OCI-LY3 (cell line): ENCODE measurements at regions not wholly inside any gene's neighbourhood (a gene's known extent, or its start where the extent isn't known, plus 50 kb on each side); places are given as distances from the start of the nearest gene placed in this dataset.
"Not testable (repeated sequence)": the region's sequence is repeated elsewhere in the genome, so short reads cannot be mapped to it uniquely, and the experiment has no call there.

Experiments used
- H2AFZ ChIP-seq: fragments of 200-600, 300-600 bp; shearing (Covaris generic); 2 replicates; pipeline ENCODE4 v1.6.0; 2014; ENCODE audit warnings: antibody characterized with exemption, low read depth, low read length
- H3K27ac ChIP-seq: fragments of 200-600, 300-600 bp; sonication (generic); 2 replicates; pipeline ENCODE4 v1.5.1; 2014; ENCODE audit warnings: mild to moderate bottlenecking, low read length, moderate library complexity, mixed read lengths
- H3K27me3 ChIP-seq: fragments of 200-600, 300-600 bp; sonication (generic); 2 replicates; pipeline ENCODE4 v1.6.1; 2014; ENCODE audit warnings: low read depth, low read length, mixed read lengths
- H3K36me3 ChIP-seq: fragments of 200-600, 300-600 bp; sonication (generic); replicated peaks from 2 replicates; pipeline ENCODE3; 2014; ENCODE audit warnings: low read depth, low read length, mixed read lengths
- H3K4me1 ChIP-seq: fragments of 300-600, 200-600 bp; sonication (generic); 2 replicates; pipeline ENCODE4 v1.6.1; 2014; ENCODE audit warnings: low read length, mixed read lengths
- H3K4me2 ChIP-seq: fragments of 200-600, 300-600 bp; sonication (generic); 2 replicates; pipeline ENCODE4 v1.6.1; 2014; ENCODE audit warnings: low read length, mixed read lengths
- H3K4me3 ChIP-seq: fragments of 300-600, 200-600 bp; sonication (generic); 2 replicates; pipeline ENCODE4 v1.5.1; 2014; ENCODE audit warnings: antibody characterized with exemption, mild to moderate bottlenecking, low read length, moderate library complexity
- H3K79me2 ChIP-seq: fragments of 300-600, 200-600 bp; shearing (Covaris generic); 2 replicates; pipeline ENCODE4 v1.6.1; 2014; ENCODE audit warnings: mild to moderate bottlenecking, low read length, mixed read lengths
- H3K9ac ChIP-seq: fragments of 300-600, 200-600 bp; shearing (Covaris generic); 2 replicates; pipeline ENCODE4 v1.6.0; 2014; ENCODE audit warnings: mild to moderate bottlenecking, low read length, moderate library complexity
- H3K9me3 ChIP-seq: fragments of 200-600, 300-600 bp; shearing (Covaris generic); 2 replicates; pipeline ENCODE4 v1.6.1; 2014; ENCODE audit warnings: low read length, mixed read lengths; ENCODE audit not compliant: insufficient read depth
- H4K20me1 ChIP-seq: fragments of 200-600, 300-600 bp; sonication (generic); 2 replicates; pipeline ENCODE4 v1.6.1; 2016; ENCODE audit warnings: low read length, mixed read lengths; ENCODE audit not compliant: insufficient read depth
- EZH2phosphoT487 ChIP-seq: fragments of 200-600 bp; shearing (Covaris generic); IDR thresholded peaks from 2 replicates; pipeline ENCODE4 v1.6.1; 2018; ENCODE audit warnings: antibody characterized with exemption, mixed run types, low read depth
- TF ChIP-seq, protein P1 (sequence below): fragments of 200-600, 300-600 bp; sonication (generic); IDR thresholded peaks from 2 replicates; pipeline ENCODE4 v1.5.1; 2014; ENCODE audit warnings: antibody characterized with exemption, low read length, low read depth

- H3K9me3 ChIP-seq, result no peaks in the 10 kb centered on the region
- no peaks in the 10 kb centered on the region for H3K79me2 ChIP-seq
- no peaks in the 10 kb centered on the region for H3K27me3 ChIP-seq
- TF ChIP-seq, protein P1, sequence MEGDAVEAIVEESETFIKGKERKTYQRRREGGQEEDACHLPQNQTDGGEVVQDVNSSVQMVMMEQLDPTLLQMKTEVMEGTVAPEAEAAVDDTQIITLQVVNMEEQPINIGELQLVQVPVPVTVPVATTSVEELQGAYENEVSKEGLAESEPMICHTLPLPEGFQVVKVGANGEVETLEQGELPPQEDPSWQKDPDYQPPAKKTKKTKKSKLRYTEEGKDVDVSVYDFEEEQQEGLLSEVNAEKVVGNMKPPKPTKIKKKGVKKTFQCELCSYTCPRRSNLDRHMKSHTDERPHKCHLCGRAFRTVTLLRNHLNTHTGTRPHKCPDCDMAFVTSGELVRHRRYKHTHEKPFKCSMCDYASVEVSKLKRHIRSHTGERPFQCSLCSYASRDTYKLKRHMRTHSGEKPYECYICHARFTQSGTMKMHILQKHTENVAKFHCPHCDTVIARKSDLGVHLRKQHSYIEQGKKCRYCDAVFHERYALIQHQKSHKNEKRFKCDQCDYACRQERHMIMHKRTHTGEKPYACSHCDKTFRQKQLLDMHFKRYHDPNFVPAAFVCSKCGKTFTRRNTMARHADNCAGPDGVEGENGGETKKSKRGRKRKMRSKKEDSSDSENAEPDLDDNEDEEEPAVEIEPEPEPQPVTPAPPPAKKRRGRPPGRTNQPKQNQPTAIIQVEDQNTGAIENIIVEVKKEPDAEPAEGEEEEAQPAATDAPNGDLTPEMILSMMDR, result no peak
- no peak for TF ChIP-seq EZH2phosphoT487
- H3K4me2 ChIP-seq, result no peak overlapping the region
- H3K36me3 ChIP-seq, result no peaks in the 10 kb centered on the region
- no peak overlapping the region for H3K9ac ChIP-seq
- H2AFZ ChIP-seq, result no peak overlapping the region
- H4K20me1 ChIP-seq, result no peaks in the 10 kb centered on the region
- no peak overlapping the region for H3K4me3 ChIP-seq
- no peaks in the 10 kb centered on the region for H3K4me1 ChIP-seq
- H3K27ac ChIP-seq, result no peak overlapping the region
These were observed 98.8 kb downstream of the CRYBB2 start for GRCh38 chr22:25318081-25318823.

- no peaks in the 10 kb centered on the region for H3K36me3 ChIP-seq
- no peak overlapping the region for H3K27ac ChIP-seq
- no peak overlapping the region for H2AFZ ChIP-seq
- H3K27me3 ChIP-seq, result no peaks in the 10 kb centered on the region
- H3K9me3 ChIP-seq, result no peaks in the 10 kb centered on the region
- H3K4me3 ChIP-seq, result no peak overlapping the region
- no peak overlapping the region for H3K4me2 ChIP-seq
- no peak overlapping the region for H3K9ac ChIP-seq
- no peak for TF ChIP-seq EZH2phosphoT487
- TF ChIP-seq, protein P1, result no peak
- H3K4me1 ChIP-seq, result no peaks in the 10 kb centered on the region
- H3K79me2 ChIP-seq, result no peaks in the 10 kb centered on the region
- no peaks in the 10 kb centered on the region for H4K20me1 ChIP-seq
These were observed 107.7 kb downstream of the CRYBB2 start for GRCh38 chr22:25327018-25327755.

- H3K9me3 ChIP-seq, result no peaks in the 10 kb centered on the region
- H3K36me3 ChIP-seq, result no peaks in the 10 kb centered on the region
- no peak overlapping the region for H2AFZ ChIP-seq
- TF ChIP-seq, protein P1, result no peak
- no peak for TF ChIP-seq EZH2phosphoT487
- H3K9ac ChIP-seq, result no peak overlapping the region
- H3K79me2 ChIP-seq, result no peaks in the 10 kb centered on the region
- H3K27ac ChIP-seq, result no peak overlapping the region
- H3K4me1 ChIP-seq, result no peaks in the 10 kb centered on the region
- H3K4me2 ChIP-seq, result no peak overlapping the region
- H3K27me3 ChIP-seq, result no peaks in the 10 kb centered on the region
- no peak overlapping the region for H3K4me3 ChIP-seq
- H4K20me1 ChIP-seq, result no peaks in the 10 kb centered on the region
These were observed 111.6 kb downstream of the CRYBB2 start for GRCh38 chr22:25331050-25331449.

GRCh38 chr22:25331911-25332310 lies 112.5 kb downstream of the CRYBB2 start:
- not testable (repeated sequence) for H3K4me3 ChIP-seq, H3K36me3 ChIP-seq, H3K9ac ChIP-seq, H3K27me3 ChIP-seq, H3K27ac ChIP-seq, H2AFZ ChIP-seq, H3K4me2 ChIP-seq, H3K79me2 ChIP-seq, H3K9me3 ChIP-seq, H4K20me1 ChIP-seq, H3K4me1 ChIP-seq
